Loucy (cell line): ENCODE measurements at regions not wholly inside any gene's neighbourhood (a gene's known extent, or its start where the extent isn't known, plus 50 kb on each side); places are given as distances from the start of the nearest gene placed in this dataset.

Source experiments
- H2AFZ ChIP-seq: fragments of 200-600 bp; sonication (generic); 2 replicates; pipeline ENCODE4 v1.6.0; 2016; ENCODE audit warnings: antibody characterized with exemption, mild to moderate bottlenecking, low read length, moderate library complexity
- H3F3A ChIP-seq: fragments of 200-600 bp; 2 replicates; pipeline ENCODE4 v1.6.0; 2016; ENCODE audit warnings: antibody characterized with exemption, low read depth, mild to moderate bottlenecking
- H3K27me3 ChIP-seq: fragments of 200-600 bp; sonication (generic); 2 replicates; pipeline ENCODE4 v1.6.1; 2014; ENCODE audit warnings: low read length, mild to moderate bottlenecking; ENCODE audit not compliant: insufficient read depth, poor library complexity, severe bottlenecking
- H3K36me3 ChIP-seq: fragments of 200-600 bp; sonication (generic); 2 replicates; pipeline ENCODE4 v1.6.1; 2016; ENCODE audit warnings: low read length; ENCODE audit not compliant: insufficient read depth
- H3K4me1 ChIP-seq: fragments of 200-600 bp; sonication (generic); 2 replicates; pipeline ENCODE4 v1.5.1; 2014; ENCODE audit warnings: low read length, mild to moderate bottlenecking; ENCODE audit not compliant: insufficient read depth, poor library complexity, severe bottlenecking
- H3K4me2 ChIP-seq: fragments of 200-600 bp; sonication (generic); 2 replicates; pipeline ENCODE4 v1.6.0; 2014; ENCODE audit warnings: antibody characterized with exemption, low read length, low read depth, mild to moderate bottlenecking; ENCODE audit not compliant: poor library complexity, severe bottlenecking
- H3K4me3 ChIP-seq: fragments of 200-600 bp; sonication (generic); 2 replicates; pipeline ENCODE4 v1.5.1; 2014; ENCODE audit warnings: low read length, mild to moderate bottlenecking, mixed read lengths; ENCODE audit not compliant: poor library complexity, severe bottlenecking
- H3K79me2 ChIP-seq: fragments of 200-600 bp; sonication (generic); 2 replicates; pipeline ENCODE4 v1.6.1; 2014; ENCODE audit warnings: low read length; ENCODE audit not compliant: insufficient read depth
- H3K9ac ChIP-seq: fragments of 200-600 bp; sonication (generic); 2 replicates; pipeline ENCODE4 v1.6.0; 2014; ENCODE audit warnings: mild to moderate bottlenecking, low read depth, low read length, moderate library complexity; ENCODE audit not compliant: poor library complexity, severe bottlenecking
- H3K9me2 ChIP-seq: fragments of 200-600 bp; sonication (generic); replicated peaks from 2 replicates; pipeline ENCODE4 v1.6.1; 2016; ENCODE audit warnings: low read depth, low read length, mixed read lengths
- H3K9me3 ChIP-seq: fragments of 200-600 bp; sonication (generic); 2 replicates; pipeline ENCODE4 v1.6.1; 2014; ENCODE audit warnings: mild to moderate bottlenecking, antibody characterized with exemption, low read length, low read depth; ENCODE audit not compliant: insufficient read depth
- H4K20me1 ChIP-seq: fragments of 200-600 bp; sonication (generic); 2 replicates; pipeline ENCODE4 v1.6.0; 2014; ENCODE audit warnings: antibody characterized with exemption, low read length, mild to moderate bottlenecking; ENCODE audit not compliant: insufficient read depth, poor library complexity, severe bottlenecking
- EZH2phosphoT487 ChIP-seq: fragments of 200-600 bp; IDR thresholded peaks from 2 replicates; pipeline ENCODE4 v1.6.1; 2018; ENCODE audit warnings: antibody characterized with exemption, mild to moderate bottlenecking, moderate library complexity, borderline replicate concordance
- TF ChIP-seq, protein P1 (sequence below): fragments of 200-600 bp; sonication (generic); conservative IDR thresholded peaks from 2 replicates; pipeline ENCODE4 v1.5.1; 2014; ENCODE audit warnings: mild to moderate bottlenecking, antibody characterized with exemption, low read length

DNA sequence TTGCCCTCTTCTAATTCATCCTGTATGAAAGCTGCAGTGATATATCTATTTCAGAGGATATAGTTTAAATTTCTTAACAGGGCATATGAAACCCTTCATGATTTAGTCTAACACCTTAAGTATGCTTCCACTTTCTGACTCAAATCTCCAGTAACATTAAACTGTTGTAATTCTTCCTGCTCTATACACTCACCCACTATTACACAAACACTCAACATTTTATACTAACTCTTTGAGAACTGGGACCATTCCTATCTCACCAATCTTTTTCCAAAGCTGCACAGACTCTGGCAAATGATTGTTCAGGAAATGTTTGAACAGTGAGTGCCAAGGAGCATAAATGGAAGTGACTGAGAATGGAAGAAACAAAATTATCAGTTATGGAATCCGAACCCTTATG lies 560.4 kb upstream of the DPPA4 start:
- H3K4me3 ChIP-seq = no peak overlapping the region
- no peaks in the 10 kb centered on the region for H4K20me1 ChIP-seq
- no peaks in the 10 kb centered on the region for H3K36me3 ChIP-seq
- TF ChIP-seq EZH2phosphoT487 = no peak
- TF ChIP-seq, protein P1, sequence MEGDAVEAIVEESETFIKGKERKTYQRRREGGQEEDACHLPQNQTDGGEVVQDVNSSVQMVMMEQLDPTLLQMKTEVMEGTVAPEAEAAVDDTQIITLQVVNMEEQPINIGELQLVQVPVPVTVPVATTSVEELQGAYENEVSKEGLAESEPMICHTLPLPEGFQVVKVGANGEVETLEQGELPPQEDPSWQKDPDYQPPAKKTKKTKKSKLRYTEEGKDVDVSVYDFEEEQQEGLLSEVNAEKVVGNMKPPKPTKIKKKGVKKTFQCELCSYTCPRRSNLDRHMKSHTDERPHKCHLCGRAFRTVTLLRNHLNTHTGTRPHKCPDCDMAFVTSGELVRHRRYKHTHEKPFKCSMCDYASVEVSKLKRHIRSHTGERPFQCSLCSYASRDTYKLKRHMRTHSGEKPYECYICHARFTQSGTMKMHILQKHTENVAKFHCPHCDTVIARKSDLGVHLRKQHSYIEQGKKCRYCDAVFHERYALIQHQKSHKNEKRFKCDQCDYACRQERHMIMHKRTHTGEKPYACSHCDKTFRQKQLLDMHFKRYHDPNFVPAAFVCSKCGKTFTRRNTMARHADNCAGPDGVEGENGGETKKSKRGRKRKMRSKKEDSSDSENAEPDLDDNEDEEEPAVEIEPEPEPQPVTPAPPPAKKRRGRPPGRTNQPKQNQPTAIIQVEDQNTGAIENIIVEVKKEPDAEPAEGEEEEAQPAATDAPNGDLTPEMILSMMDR = no peak
- H3K4me2 ChIP-seq = no peak overlapping the region
- H3F3A ChIP-seq = no peaks in the 10 kb centered on the region
- no peak overlapping the region for H3K9ac ChIP-seq
- H3K79me2 ChIP-seq = no peaks in the 10 kb centered on the region
- H3K4me1 ChIP-seq = peaks cover 13% of the 10 kb centered on the region
- no peaks in the 10 kb centered on the region for H3K9me2 ChIP-seq
- H3K27me3 ChIP-seq = no peaks in the 10 kb centered on the region
- no peaks in the 10 kb centered on the region for H3K9me3 ChIP-seq
- H2AFZ ChIP-seq = no peak overlapping the region

DNA sequence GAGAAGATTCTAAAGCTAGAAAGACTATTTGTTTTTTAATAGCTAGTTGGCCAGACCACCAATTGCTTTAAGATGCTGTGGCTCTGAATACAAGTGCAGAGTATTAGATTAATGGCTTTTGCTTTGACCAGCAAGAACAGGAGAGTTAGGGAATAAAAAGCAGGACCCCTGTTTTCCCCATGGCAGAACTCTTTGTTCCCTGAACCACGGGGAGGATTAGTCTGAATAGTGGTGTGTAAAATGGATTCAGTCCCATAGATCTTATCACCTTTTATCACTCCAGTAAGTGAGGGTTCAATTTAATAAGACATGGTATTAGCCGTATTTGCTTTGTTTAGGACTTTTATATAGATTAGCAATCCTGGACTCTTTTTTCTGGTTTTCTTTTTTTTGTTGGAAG lies 562.6 kb upstream of the DPPA4 start:
- Histone ChIP-seq H3K36me3 (no peaks in the 10 kb centered on the region), H3K79me2 (no peaks in the 10 kb centered on the region), H3K9ac (no peak overlapping the region), H4K20me1 (no peaks in the 10 kb centered on the region), H3F3A (no peaks in the 10 kb centered on the region), H3K27me3 (no peaks in the 10 kb centered on the region), H3K4me1 (peaks cover 15% of the 10 kb centered on the region), H3K9me2 (no peaks in the 10 kb centered on the region), H2AFZ (no peak overlapping the region), H3K9me3 (no peaks in the 10 kb centered on the region), H3K4me2 (no peak overlapping the region), H3K4me3 (no peak overlapping the region)
- TF ChIP-seq, protein P1 = no peak
- no peak for TF ChIP-seq EZH2phosphoT487

DNA sequence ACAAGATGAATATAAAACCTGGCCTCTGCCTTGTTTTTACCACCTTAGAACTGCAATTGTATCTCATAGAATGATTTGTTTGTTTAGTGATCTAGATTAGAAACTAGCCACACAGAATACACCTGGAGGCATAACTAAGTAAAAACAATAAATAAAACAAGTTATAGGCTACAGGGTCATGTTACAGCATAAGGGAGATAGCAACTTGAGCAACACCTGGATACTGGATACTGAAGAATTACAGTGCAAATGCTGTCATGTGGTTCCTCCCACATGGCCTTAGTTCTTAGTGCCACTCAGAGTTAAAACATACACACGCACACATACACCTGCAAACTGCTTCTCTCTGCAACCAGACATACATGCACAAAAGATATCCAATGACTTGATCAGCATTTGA lies 563.4 kb upstream of the DPPA4 start:
- H3K9me3 ChIP-seq = peaks cover 4% of the 10 kb centered on the region; the same call in 1 of the 2 replicates
- H3K4me1 ChIP-seq = peaks cover 15% of the 10 kb centered on the region
- H3K9ac ChIP-seq = no peak overlapping the region
- H4K20me1 ChIP-seq = no peaks in the 10 kb centered on the region
- no peaks in the 10 kb centered on the region for H3K9me2 ChIP-seq
- no peaks in the 10 kb centered on the region for H3K27me3 ChIP-seq
- no peaks in the 10 kb centered on the region for H3F3A ChIP-seq
- H2AFZ ChIP-seq = no peak overlapping the region
- H3K79me2 ChIP-seq = no peaks in the 10 kb centered on the region
- H3K36me3 ChIP-seq = no peaks in the 10 kb centered on the region
- H3K4me3 ChIP-seq = no peak overlapping the region
- H3K4me2 ChIP-seq = no peak overlapping the region
- TF ChIP-seq, protein P1 = no peak
- no peak for TF ChIP-seq EZH2phosphoT487
